GM21717 (cell line): ENCODE measurements at regions not wholly inside any gene's neighbourhood (a gene's known extent, or its start where the extent isn't known, plus 50 kb on each side); places are given as distances from the start of the nearest gene placed in this dataset.

Source experiments
- ATAC-seq: cut with Tn5 transposase; IDR thresholded peaks from one replicate; pipeline ENCODE4 v1.9.1; 2021; ENCODE audit warnings: mild to moderate bottlenecking, moderate library complexity; ENCODE audit not compliant: unreplicated experiment

- no peak for ATAC-seq
Observed at GRCh38 chr5:57540823-57541222, 58.2 kb upstream of the ACTBL2 start.

- ATAC-seq = no peak
Observed at GRCh38 chr5:57539281-57539701, 56.7 kb upstream of the ACTBL2 start.

DNA sequence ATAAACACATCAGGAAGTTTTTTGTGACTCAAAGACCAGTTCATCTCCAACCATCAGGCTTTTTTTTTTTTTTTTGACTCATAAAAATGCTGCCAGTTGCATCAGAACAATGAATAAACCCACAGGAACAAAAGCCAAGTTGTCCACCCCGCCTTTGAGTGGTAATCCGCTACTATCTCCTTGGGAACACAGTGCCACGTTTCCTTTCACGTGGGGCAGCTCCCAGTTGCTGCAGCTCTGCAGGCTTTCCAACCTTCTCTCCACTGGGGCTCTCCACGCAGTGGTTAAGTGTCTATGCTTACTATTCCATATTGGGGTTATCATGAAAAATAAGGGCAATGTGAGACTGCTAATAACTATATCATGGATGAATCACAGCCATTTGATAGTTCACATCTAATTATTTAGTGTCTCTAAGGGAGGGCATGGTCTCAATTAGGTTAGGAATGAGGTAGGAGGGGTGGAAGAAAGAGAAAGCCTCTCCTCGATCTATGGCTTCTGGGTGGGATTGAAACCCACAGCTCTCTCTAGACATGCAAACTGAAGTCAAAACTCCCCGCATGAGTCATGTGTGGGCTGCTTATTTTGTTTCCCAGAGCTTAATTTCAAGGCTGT, 55.8 kb upstream of the ACTBL2 start:
- no peak for ATAC-seq

DNA sequence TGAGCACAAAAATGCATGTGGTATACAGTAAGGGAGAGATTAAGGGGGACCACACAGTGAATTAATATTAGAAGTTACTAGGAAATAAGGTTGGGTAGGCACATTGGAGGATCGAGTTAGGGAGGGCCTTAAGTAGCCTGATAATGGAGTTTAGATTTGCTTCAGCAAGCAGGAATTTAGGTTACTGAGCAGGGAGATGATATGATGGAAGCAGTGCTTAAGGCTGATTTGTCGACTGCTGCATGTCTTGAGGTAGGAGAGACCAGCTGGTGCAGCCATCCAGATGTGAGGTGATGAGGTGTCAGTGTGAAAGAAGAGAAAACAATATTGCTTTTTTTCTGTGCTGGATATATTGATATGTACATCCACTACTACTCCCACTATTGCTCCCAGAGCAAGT, 55.2 kb upstream of the ACTBL2 start:
- ATAC-seq = no peak

DNA sequence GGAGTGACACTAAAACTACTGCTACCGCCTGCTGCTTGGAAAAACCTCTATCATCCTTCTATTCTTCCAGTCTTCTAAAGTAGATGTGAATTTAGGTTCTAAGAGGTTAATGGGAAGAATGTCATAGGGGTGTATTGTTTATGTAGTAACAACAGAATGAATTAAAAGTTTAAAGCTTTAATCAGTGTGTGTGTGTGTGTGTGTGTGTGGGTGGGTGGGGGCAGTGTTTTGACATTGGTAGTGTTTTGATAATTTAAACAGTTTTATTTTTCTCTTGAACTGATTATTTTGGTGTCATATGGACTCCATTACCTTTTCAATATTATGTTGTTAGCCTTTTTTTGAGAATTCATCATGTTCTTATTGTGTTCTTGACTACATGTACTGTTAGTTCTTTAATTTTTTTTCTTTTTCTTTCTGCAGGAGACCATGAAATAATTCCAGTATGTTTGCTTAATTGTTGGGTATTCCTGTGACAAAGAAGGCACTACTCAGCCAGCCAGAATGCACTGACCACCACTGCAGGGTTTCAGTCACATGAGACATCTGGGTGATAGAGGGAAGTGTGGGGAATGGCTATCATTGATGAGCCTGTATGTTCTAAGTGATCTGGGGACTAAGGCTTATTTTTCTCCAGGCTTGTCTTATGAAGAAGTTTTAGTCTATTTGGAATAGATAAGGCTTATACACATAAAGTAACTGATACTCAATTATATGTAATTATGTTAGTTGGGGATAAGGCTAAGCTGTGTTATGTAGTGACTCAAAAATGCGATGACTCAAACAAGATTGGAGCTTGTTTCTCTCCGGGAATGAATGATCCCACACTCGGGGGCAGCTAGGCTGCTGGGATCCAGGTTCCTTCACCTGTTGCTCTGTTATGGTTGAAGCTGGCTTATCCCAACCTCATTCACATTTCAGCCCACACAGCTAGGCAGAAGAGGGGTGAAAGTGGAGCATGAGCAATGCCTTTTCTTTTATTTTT, 50.2 kb upstream of the ACTBL2 start:
- ATAC-seq = no peak
